ENCODE measurements at regions not wholly inside any gene's neighbourhood (a gene's known extent, or its start where the extent isn't known, plus 50 kb on each side); places are given as distances from the start of the nearest gene placed in this dataset.

DNA sequence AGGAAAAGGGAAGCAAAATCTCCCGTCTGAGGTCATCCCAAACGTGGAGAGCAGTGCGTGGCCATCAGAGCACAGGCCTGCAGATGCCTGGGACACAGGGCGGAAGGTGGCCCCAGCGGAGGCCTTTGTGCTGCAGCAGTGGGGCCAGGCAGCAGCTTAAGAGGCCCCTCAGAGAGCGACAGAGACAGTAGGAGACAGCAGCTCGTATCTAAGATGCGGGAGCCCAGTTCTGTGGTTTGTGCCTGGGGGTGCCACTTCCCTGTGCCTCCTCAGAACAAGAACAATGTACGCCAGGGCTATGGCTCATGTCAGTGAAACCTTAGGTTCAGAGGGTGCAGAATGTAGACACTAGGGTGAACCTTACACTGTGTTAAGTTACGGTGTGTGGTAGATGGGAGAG, 316.6 kb upstream of the AKR1E2 start:
- no peaks in the 10 kb centered on the region for H3K9me3 ChIP-seq
- no peaks in the 10 kb centered on the region for H3K36me3 ChIP-seq
- intact Hi-C loops (cut with DNase I; ENCODE audit: low total_unique reads) = no loop called here
- no peak for TF ChIP-seq POLR2A (IDR thresholded peaks at IDR 0.05)
- TF ChIP-seq, protein P1, sequence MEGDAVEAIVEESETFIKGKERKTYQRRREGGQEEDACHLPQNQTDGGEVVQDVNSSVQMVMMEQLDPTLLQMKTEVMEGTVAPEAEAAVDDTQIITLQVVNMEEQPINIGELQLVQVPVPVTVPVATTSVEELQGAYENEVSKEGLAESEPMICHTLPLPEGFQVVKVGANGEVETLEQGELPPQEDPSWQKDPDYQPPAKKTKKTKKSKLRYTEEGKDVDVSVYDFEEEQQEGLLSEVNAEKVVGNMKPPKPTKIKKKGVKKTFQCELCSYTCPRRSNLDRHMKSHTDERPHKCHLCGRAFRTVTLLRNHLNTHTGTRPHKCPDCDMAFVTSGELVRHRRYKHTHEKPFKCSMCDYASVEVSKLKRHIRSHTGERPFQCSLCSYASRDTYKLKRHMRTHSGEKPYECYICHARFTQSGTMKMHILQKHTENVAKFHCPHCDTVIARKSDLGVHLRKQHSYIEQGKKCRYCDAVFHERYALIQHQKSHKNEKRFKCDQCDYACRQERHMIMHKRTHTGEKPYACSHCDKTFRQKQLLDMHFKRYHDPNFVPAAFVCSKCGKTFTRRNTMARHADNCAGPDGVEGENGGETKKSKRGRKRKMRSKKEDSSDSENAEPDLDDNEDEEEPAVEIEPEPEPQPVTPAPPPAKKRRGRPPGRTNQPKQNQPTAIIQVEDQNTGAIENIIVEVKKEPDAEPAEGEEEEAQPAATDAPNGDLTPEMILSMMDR (IDR thresholded peaks at IDR 0.05 in 4 of 5, conservative IDR thresholded peaks at IDR 0.05 in 1 of 5) = no peak
- H3K4me3 ChIP-seq = no peak overlapping the region
- ATAC-seq (no peak), DNase-seq (no peak)
- in situ Hi-C loops (cut with MboI; ENCODE audit: low sequenced_read_pairs in 4 of 4) = loop anchor here in 2 of 4 donors (25.0 kb wide), 1 partner anchor 253 kb away; no protein-coding TSS in a partner anchor
- peaks cover 0 to 19% of the 10 kb centered on the region in 2 donors for H3K4me1 ChIP-seq
- H3K27me3 ChIP-seq = no peaks in the 10 kb centered on the region
- H3K27ac ChIP-seq = no peak overlapping the region

DNA sequence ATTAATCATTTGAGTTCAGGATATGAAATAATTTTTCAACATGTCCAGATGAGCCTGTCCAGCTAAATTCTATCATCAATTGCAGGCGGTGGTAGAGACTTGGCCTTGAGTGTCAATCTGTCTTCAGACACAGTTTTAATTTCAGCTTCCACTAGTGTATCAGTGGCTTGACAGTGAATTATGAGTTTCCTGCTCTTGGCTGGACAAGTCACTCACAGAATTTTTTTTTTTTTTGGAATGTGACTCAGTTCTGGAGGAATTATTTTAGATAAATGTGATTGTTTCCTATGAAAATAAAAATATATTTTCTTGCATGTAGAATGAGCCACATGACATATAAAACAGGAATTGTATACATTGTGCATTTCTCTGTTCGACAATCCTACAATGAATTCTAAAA, 319.9 kb upstream of the AKR1E2 start:
- DNase-seq = no peak
- H3K27ac ChIP-seq = no peak overlapping the region
- no peak for ATAC-seq
- in situ Hi-C loops (cut with MboI; ENCODE audit: low sequenced_read_pairs in 4 of 4) (loop anchor here in 2 of 4 donors (25.0 kb wide), 1 partner anchor 256 kb away; no protein-coding TSS in a partner anchor), intact Hi-C loops (cut with DNase I; ENCODE audit: low total_unique reads) (no loop called here)
- H3K9me3 ChIP-seq = no peaks in the 10 kb centered on the region
- H3K4me3 ChIP-seq = no peak overlapping the region
- no peaks in the 10 kb centered on the region for H3K4me1 ChIP-seq
- H3K27me3 ChIP-seq = no peaks in the 10 kb centered on the region
- no peak for TF ChIP-seq POLR2A (IDR thresholded peaks at IDR 0.05)
- TF ChIP-seq, protein P1 (IDR thresholded peaks at IDR 0.05 in 4 of 5, conservative IDR thresholded peaks at IDR 0.05 in 1 of 5) = no peak
- H3K36me3 ChIP-seq = no peaks in the 10 kb centered on the region

- ATAC-seq (no peak), DNase-seq (no peak)
- no peaks in the 10 kb centered on the region for H3K9me3 ChIP-seq
- intact Hi-C loops (cut with DNase I; ENCODE audit: low total_unique reads) (no loop called here), in situ Hi-C loops (cut with MboI; ENCODE audit: low sequenced_read_pairs in 4 of 4) (loop anchor here in 2 of 4 donors (25.0 kb wide), 1 partner anchor 258 kb away; no protein-coding TSS in a partner anchor)
- no peaks in the 10 kb centered on the region for H3K4me1 ChIP-seq
- H3K27me3 ChIP-seq = no peaks in the 10 kb centered on the region
- no peak overlapping the region for H3K4me3 ChIP-seq
- TF ChIP-seq, protein P1 (IDR thresholded peaks at IDR 0.05 in 4 of 5, conservative IDR thresholded peaks at IDR 0.05 in 1 of 5) = no peak
- TF ChIP-seq POLR2A (IDR thresholded peaks at IDR 0.05) = no peak
- no peaks in the 10 kb centered on the region for H3K36me3 ChIP-seq
- H3K27ac ChIP-seq = no peak overlapping the region
These were observed 321.5 kb upstream of the AKR1E2 start for GRCh38 chr10:4504550-4504949.

- TF ChIP-seq, protein P1 (IDR thresholded peaks at IDR 0.05 in 4 of 5, conservative IDR thresholded peaks at IDR 0.05 in 1 of 5) = no peak
- no peak for TF ChIP-seq POLR2A (IDR thresholded peaks at IDR 0.05)
- ATAC-seq (no peak), DNase-seq (no peak)
- H3K4me1 ChIP-seq = peaks cover 13% of the 10 kb centered on the region in 2 donors
- in situ Hi-C loops (cut with MboI; ENCODE audit: low sequenced_read_pairs in 4 of 4) (loop anchor here in 2 of 4 donors (25.0 kb wide), 1 partner anchor 259 kb away; no protein-coding TSS in a partner anchor), intact Hi-C loops (cut with DNase I; ENCODE audit: low total_unique reads) (no loop called here)
- H3K27me3 ChIP-seq = no peaks in the 10 kb centered on the region
- no peak overlapping the region for H3K27ac ChIP-seq
- no peak overlapping the region for H3K4me3 ChIP-seq
- no peaks in the 10 kb centered on the region for H3K36me3 ChIP-seq
- H3K9me3 ChIP-seq = no peaks in the 10 kb centered on the region
These were observed 322.9 kb upstream of the AKR1E2 start for GRCh38 chr10:4503076-4503475.

DNA sequence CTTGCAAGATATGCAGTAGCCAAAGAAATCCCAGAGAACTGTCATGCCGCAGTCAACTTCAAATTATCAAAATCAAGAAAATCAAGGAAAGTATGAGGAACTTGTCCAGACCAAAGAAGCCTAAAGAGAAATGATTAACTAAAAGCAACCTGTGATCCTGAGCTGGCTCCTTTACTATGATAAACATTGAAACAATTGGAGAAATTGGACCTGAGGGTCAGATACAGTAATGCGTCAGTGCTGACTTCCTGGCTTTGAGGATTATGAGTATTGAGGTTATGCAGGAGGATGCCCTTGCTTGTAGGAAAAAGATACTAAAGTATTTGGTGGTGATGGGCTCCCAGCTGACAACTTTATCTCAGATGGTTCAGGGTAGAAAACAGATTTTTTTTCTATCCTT, 324.7 kb upstream of the AKR1E2 start:
- intact Hi-C loops (cut with DNase I; ENCODE audit: low total_unique reads) (no loop called here), in situ Hi-C loops (cut with MboI; ENCODE audit: low sequenced_read_pairs in 4 of 4) (loop anchor here in 2 of 4 donors (25.0 kb wide), 1 partner anchor 261 kb away; no protein-coding TSS in a partner anchor)
- H3K36me3 ChIP-seq = no peaks in the 10 kb centered on the region
- H3K9me3 ChIP-seq = no peaks in the 10 kb centered on the region
- ATAC-seq (no peak), DNase-seq (no peak)
- no peak overlapping the region for H3K27ac ChIP-seq
- peaks cover 15 to 17% of the 10 kb centered on the region in 2 donors for H3K4me1 ChIP-seq
- no peaks in the 10 kb centered on the region for H3K27me3 ChIP-seq
- no peak overlapping the region for H3K4me3 ChIP-seq
- TF ChIP-seq POLR2A (IDR thresholded peaks at IDR 0.05) = no peak
- TF ChIP-seq, protein P1 (IDR thresholded peaks at IDR 0.05 in 4 of 5, conservative IDR thresholded peaks at IDR 0.05 in 1 of 5) = no peak
